Ishikawa (cell line): ENCODE measurements at regions not wholly inside any gene's neighbourhood (a gene's known extent, or its start where the extent isn't known, plus 50 kb on each side); places are given as distances from the start of the nearest gene placed in this dataset.

Experiments used
- CEBPB ChIP-seq: IDR thresholded peaks from 2 replicates; pipeline ENCODE4 v1.6.1; 2012
- CREB1 ChIP-seq: IDR thresholded peaks from 2 replicates; pipeline ENCODE4 v1.6.1; 2012; ENCODE audit warnings: low read depth
- EGR1 ChIP-seq: IDR thresholded peaks from 2 replicates; pipeline ENCODE4 v1.6.1; 2012
- EP300 ChIP-seq: IDR thresholded peaks from 2 replicates; pipeline ENCODE4 v1.6.1; 2012; ENCODE audit warnings: borderline replicate concordance
- MAX ChIP-seq: IDR thresholded peaks from 2 replicates; pipeline ENCODE4 v1.6.1; 2012
- NFIC ChIP-seq: IDR thresholded peaks from 2 replicates; pipeline ENCODE4 v1.6.1; 2012
- REST ChIP-seq: IDR thresholded peaks from 2 replicates; pipeline ENCODE4 v1.6.1; 2012; ENCODE audit warnings: low read depth, mild to moderate bottlenecking
- USF1 ChIP-seq: IDR thresholded peaks from 2 replicates; pipeline ENCODE4 v1.6.1; 2012

- TF ChIP-seq EGR1 (no peak), REST (no peak), NFIC (no peak), EP300 (no peak), CEBPB (no peak), USF1 (no peak), CREB1 (no peak), MAX (no peak)
These were observed 280.7 kb downstream of the LMX1A start for GRCh38 chr1:165075725-165076370.
